ENCODE measurements at regions not wholly inside any gene's neighbourhood (a gene's known extent, or its start where the extent isn't known, plus 50 kb on each side); places are given as distances from the start of the nearest gene placed in this dataset.

DNA sequence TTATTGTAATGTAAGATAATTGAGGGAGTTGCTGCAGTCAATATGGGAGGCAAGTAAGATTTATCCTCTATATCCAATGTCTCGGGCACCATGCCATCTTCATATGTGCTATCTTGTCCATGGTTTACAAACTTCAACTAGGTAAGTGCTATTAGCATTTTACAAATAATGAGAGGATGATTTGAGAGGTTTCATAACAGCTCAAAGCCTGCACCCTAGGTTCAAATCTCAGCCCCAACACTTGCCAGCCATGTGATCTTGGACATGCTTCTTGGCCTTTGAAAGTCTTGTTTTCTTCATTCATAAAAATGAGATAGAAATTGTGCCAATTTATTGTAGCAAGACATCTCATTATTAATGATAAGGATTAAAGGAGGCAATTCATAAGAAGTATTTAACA, 108.8 kb downstream of the RND3 start:
- TF ChIP-seq, protein P1, sequence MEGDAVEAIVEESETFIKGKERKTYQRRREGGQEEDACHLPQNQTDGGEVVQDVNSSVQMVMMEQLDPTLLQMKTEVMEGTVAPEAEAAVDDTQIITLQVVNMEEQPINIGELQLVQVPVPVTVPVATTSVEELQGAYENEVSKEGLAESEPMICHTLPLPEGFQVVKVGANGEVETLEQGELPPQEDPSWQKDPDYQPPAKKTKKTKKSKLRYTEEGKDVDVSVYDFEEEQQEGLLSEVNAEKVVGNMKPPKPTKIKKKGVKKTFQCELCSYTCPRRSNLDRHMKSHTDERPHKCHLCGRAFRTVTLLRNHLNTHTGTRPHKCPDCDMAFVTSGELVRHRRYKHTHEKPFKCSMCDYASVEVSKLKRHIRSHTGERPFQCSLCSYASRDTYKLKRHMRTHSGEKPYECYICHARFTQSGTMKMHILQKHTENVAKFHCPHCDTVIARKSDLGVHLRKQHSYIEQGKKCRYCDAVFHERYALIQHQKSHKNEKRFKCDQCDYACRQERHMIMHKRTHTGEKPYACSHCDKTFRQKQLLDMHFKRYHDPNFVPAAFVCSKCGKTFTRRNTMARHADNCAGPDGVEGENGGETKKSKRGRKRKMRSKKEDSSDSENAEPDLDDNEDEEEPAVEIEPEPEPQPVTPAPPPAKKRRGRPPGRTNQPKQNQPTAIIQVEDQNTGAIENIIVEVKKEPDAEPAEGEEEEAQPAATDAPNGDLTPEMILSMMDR (conservative IDR thresholded peaks at IDR 0.05; ENCODE audit: low read depth, low read length) = no peak
- TF ChIP-seq EZH2phosphoT487 (IDR thresholded peaks at IDR 0.05; ENCODE audit: borderline replicate concordance, low read length) = no peak

Measured in PC-3 (cell line).